NT2/D1 (cell line): ENCODE measurements at regions not wholly inside any gene's neighbourhood (a gene's known extent, or its start where the extent isn't known, plus 50 kb on each side); places are given as distances from the start of the nearest gene placed in this dataset.

Experiments used
- SUZ12 ChIP-seq: IDR thresholded peaks from 2 replicates; pipeline ENCODE4 v1.6.1; 2011; ENCODE audit not compliant: insufficient read length, insufficient read depth; ENCODE audit errors: extremely low read depth
- YY1 ChIP-seq: IDR thresholded peaks from 2 replicates; pipeline ENCODE4 v1.6.1; 2011; ENCODE audit not compliant: insufficient read length, insufficient read depth
- ZNF274 ChIP-seq: IDR thresholded peaks from 2 replicates; pipeline ENCODE4 v1.6.1; 2011; ENCODE audit warnings: mild to moderate bottlenecking, low read depth, low read length

DNA sequence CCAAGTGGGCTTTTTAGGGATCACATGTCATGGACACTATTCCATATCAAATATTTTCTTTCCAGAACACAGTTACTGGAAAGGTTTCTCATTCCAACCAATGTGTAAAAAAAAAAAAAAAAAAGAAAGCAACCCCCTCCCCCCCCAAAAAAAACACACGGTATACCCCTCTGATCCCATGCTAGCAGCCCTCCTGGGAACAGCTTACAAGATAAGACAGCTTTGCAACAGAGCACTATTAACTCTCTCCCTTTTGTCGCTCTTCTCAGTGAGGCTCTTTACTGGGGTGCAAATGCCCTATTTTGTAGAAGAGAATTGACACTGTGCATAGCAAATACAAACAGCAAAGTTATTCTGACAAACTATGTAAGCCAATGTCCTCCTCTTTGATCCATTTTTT lies 161.2 kb downstream of the NTMT2 start:
- no peak for TF ChIP-seq ZNF274
- TF ChIP-seq YY1: no peak
- no peak for TF ChIP-seq SUZ12
